CD4-positive, alpha-beta T cell (primary cell): ENCODE measurements at regions not wholly inside any gene's neighbourhood (a gene's known extent, or its start where the extent isn't known, plus 50 kb on each side); places are given as distances from the start of the nearest gene placed in this dataset.

Experiments used
- ATAC-seq: fragments of 200-7000 bp; cut with Tn5 transposase; one replicate; pipeline ENCODE4 v1.10.0; 2022; ENCODE audit warnings: mild to moderate bottlenecking; ENCODE audit not compliant: poor library complexity
- CTCF ChIA-PET: fragments of 350-600 bp; sonication (Branson Sonifier 250); formaldehyde crosslinking; loops from one replicate; lab custom pipeline; 2021; ENCODE audit warnings: antibody characterized with exemption, inconsistent platforms; lab: Charles Lee
- POLR2A ChIA-PET: fragments of 350-600 bp; sonication (Branson Sonifier 250); formaldehyde crosslinking; loops from one replicate; lab custom pipeline; 2021; ENCODE audit warnings: antibody characterized with exemption, inconsistent platforms; lab: Charles Lee
- DNase-seq, 14 experiments: peaks; one replicate each; pipeline ENCODE4 v3.0.0-alpha.2; 2013 to 2020; ENCODE audit warnings: mixed read lengths in 2 of 14
- H3K27ac ChIP-seq, 2 donors: one replicate each; pipeline versions ENCODE4 v1.5.1 to v1.7.0; 2013; ENCODE audit warnings: low read length in 2 of 2, low read depth in 1 of 2, mild to moderate bottlenecking in 1 of 2
- H3K27me3 ChIP-seq, 2 experiments: 1 replicate in 1 of 2; 2 replicates in 1 of 2; pipeline versions ENCODE4 v1.6.1 to v1.7.0; 2013; ENCODE audit warnings: low read length in 2 of 2, control low read depth in 1 of 2, mild to moderate bottlenecking in 1 of 2, moderate library complexity in 1 of 2; ENCODE audit not compliant: insufficient read depth in 2 of 2, control insufficient read depth in 1 of 2
- H3K36me3 ChIP-seq: one replicate; pipeline ENCODE4 v1.6.1; 2013; ENCODE audit warnings: low read length, control low read depth; ENCODE audit not compliant: insufficient read depth
- H3K4me1 ChIP-seq: one replicate; pipeline ENCODE4 v1.6.1; 2013; ENCODE audit warnings: low read length, control low read depth; ENCODE audit not compliant: insufficient read depth
- H3K4me3 ChIP-seq: one replicate; pipeline ENCODE4 v1.5.1; 2013; ENCODE audit warnings: mild to moderate bottlenecking, low read length, moderate library complexity
- H3K9me3 ChIP-seq, 2 experiments: 1 replicate in 1 of 2; 2 replicates in 1 of 2; pipeline versions ENCODE4 v1.6.1 to v1.7.0; 2013; ENCODE audit warnings: low read length in 2 of 2, mild to moderate bottlenecking in 2 of 2, control low read depth in 1 of 2, moderate library complexity in 1 of 2; ENCODE audit not compliant: control insufficient read depth in 1 of 2, insufficient read depth in 1 of 2
- H3K27ac Mint-ChIP-seq: one replicate; pipeline ENCODE4 v1.8.0; 2020; ENCODE audit warnings: mixed read lengths
- H3K27me3 Mint-ChIP-seq: one replicate; pipeline ENCODE4 v1.8.0; 2021; ENCODE audit warnings: mixed read lengths
- H3K36me3 Mint-ChIP-seq: one replicate; pipeline ENCODE4 v1.8.0; 2021; ENCODE audit warnings: low read depth, mixed read lengths
- H3K4me1 Mint-ChIP-seq: one replicate; pipeline ENCODE4 v1.8.0; 2021; ENCODE audit warnings: low read depth, mixed read lengths
- H3K4me3 Mint-ChIP-seq: one replicate; pipeline ENCODE4 v1.8.0; 2020; ENCODE audit warnings: mild to moderate bottlenecking, mixed read lengths
- H3K9me3 Mint-ChIP-seq: one replicate; pipeline ENCODE4 v1.8.0; 2020; ENCODE audit warnings: mixed read lengths
- CTCF ChIP-seq: fragments of 200-600 bp; IDR thresholded peaks from one replicate; pipeline ENCODE4 v1.8.0; 2022; ENCODE audit warnings: antibody characterized with exemption, mild to moderate bottlenecking
- intact Hi-C, 2 experiments: fragments of 100-400 bp; cut with DNase I in 1 of 2; cut with micrococcal nuclease in 1 of 2; formaldehyde crosslinking; loops; one replicate each; pipeline versions ENCODE4 v1.15.1 to v1.9.0; 2023 to 2025; cut with DNase I, micrococcal nuclease

GRCh38 chr6:90819483-90819882, 232.6 kb upstream of the MAP3K7 start:
- intact Hi-C loops: no loop called here
- no peak overlapping the region for H3K4me3 Mint-ChIP-seq
- H3K27ac Mint-ChIP-seq: no peak overlapping the region
- DNase-seq: no peak
- Histone ChIP-seq H3K4me3 (no peak overlapping the region), H3K9me3 (no peaks in the 10 kb centered on the region), H3K27me3 (no peaks in the 10 kb centered on the region), H3K4me1 (no peaks in the 10 kb centered on the region), H3K27ac (no peak overlapping the region), H3K36me3 (no peaks in the 10 kb centered on the region)
- ChIA-PET POLR2A (no interaction called here), CTCF (no interaction called here)
- no peaks in the 10 kb centered on the region for H3K4me1 Mint-ChIP-seq
- no peaks in the 10 kb centered on the region for H3K27me3 Mint-ChIP-seq
- ATAC-seq: no peak
- no peak for TF ChIP-seq CTCF
- no peaks in the 10 kb centered on the region for H3K36me3 Mint-ChIP-seq
- peaks cover 3% of the 10 kb centered on the region for H3K9me3 Mint-ChIP-seq

- no peak for TF ChIP-seq CTCF
- H3K27me3 ChIP-seq: no peaks in the 10 kb centered on the region
- CTCF ChIA-PET: interaction anchor here (0.7 kb wide), 1 partner anchor 1446 kb away, joined by 3 read pairs; no protein-coding TSS in a partner anchor
- no peaks in the 10 kb centered on the region for H3K36me3 ChIP-seq
- no peak for DNase-seq
- Mint-ChIP-seq H3K36me3 (no peaks in the 10 kb centered on the region), H3K27me3 (no peaks in the 10 kb centered on the region), H3K4me1 (no peaks in the 10 kb centered on the region), H3K9me3 (peaks cover under 1% of the 10 kb centered on the region), H3K27ac (no peak overlapping the region), H3K4me3 (no peak overlapping the region)
- no peak overlapping the region for H3K4me3 ChIP-seq
- no peaks in the 10 kb centered on the region for H3K9me3 ChIP-seq
- H3K4me1 ChIP-seq: no peaks in the 10 kb centered on the region
- ATAC-seq: no peak
- H3K27ac ChIP-seq: no peak overlapping the region
- intact Hi-C loops: no loop called here
- POLR2A ChIA-PET: no interaction called here
Measured at GRCh38 chr6:90818163-90818562, 231.3 kb upstream of the MAP3K7 start.

- ATAC-seq (no peak), DNase-seq (no peak)
- Mint-ChIP-seq H3K27me3 (no peaks in the 10 kb centered on the region), H3K9me3 (no peaks in the 10 kb centered on the region), H3K4me1 (no peaks in the 10 kb centered on the region), H3K4me3 (no peak overlapping the region), H3K36me3 (no peaks in the 10 kb centered on the region), H3K27ac (no peak overlapping the region)
- Histone ChIP-seq H3K36me3 (no peaks in the 10 kb centered on the region), H3K27ac (no peak overlapping the region), H3K27me3 (no peaks in the 10 kb centered on the region), H3K4me1 (no peaks in the 10 kb centered on the region), H3K4me3 (no peak overlapping the region), H3K9me3 (no peaks in the 10 kb centered on the region)
- no peak for TF ChIP-seq CTCF
- CTCF ChIA-PET: no interaction called here
- intact Hi-C loops: no loop called here
- POLR2A ChIA-PET: no interaction called here
Measured at GRCh38 chr6:90816764-90817163, 229.9 kb upstream of the MAP3K7 start.
